ENCODE measurements at regions not wholly inside any gene's neighbourhood (a gene's known extent, or its start where the extent isn't known, plus 50 kb on each side); places are given as distances from the start of the nearest gene placed in this dataset.

DNA sequence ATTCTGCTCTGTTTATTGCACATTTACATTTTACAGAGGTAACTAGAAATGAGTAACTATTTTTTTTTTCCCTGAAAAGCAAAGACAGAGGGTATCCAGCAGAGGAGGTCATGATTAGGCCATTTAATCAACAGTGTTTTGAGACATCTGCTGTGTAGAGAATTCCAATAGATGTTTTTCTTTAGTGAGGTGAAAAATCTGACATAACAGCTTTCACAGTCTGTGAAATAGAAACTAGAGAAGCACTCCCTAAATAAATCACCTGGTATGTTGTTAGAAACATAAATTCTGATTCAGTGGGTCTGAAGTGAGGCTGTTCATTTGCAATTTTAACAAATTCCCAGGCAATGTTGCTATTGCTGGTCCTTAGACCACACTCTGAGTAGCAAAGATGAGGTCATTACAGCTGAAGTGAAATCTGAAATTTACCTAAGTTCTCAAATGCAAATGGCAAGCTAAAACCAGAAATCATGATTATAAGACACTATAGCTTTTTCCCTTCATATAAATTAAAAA, 329.2 kb upstream of the LRRC3B start:
- no peaks in the 10 kb centered on the region for H3K79me2 ChIP-seq (ENCODE audit: insufficient read depth)
- H3K4me1 ChIP-seq (ENCODE audit: control insufficient read depth in 1 of 2, insufficient read depth in 2 of 2, low read depth in 1 of 2, low read length in 1 of 2): no peaks in the 10 kb centered on the region
- CTCF ChIA-PET: no interaction called here
- TF ChIP-seq MEF2A (IDR thresholded peaks at IDR 0.05; ENCODE audit: borderline replicate concordance, low read depth): no peak
- TF ChIP-seq TAF1 (IDR thresholded peaks at IDR 0.05; ENCODE audit: borderline replicate concordance, low read depth, low read length): no peak
- no peak for TF ChIP-seq GATA2 (CRISPR knock-in tag; IDR thresholded peaks at IDR 0.05)
- no peak for TF ChIP-seq ELF1 (IDR thresholded peaks at IDR 0.05)
- no peak for TF ChIP-seq GABPA (IDR thresholded peaks at IDR 0.05; ENCODE audit: low read depth)
- no peak for TF ChIP-seq NRF1 (IDR thresholded peaks at IDR 0.05; ENCODE audit: low read depth, low read length)
- TF ChIP-seq, protein P1, sequence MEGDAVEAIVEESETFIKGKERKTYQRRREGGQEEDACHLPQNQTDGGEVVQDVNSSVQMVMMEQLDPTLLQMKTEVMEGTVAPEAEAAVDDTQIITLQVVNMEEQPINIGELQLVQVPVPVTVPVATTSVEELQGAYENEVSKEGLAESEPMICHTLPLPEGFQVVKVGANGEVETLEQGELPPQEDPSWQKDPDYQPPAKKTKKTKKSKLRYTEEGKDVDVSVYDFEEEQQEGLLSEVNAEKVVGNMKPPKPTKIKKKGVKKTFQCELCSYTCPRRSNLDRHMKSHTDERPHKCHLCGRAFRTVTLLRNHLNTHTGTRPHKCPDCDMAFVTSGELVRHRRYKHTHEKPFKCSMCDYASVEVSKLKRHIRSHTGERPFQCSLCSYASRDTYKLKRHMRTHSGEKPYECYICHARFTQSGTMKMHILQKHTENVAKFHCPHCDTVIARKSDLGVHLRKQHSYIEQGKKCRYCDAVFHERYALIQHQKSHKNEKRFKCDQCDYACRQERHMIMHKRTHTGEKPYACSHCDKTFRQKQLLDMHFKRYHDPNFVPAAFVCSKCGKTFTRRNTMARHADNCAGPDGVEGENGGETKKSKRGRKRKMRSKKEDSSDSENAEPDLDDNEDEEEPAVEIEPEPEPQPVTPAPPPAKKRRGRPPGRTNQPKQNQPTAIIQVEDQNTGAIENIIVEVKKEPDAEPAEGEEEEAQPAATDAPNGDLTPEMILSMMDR (IDR thresholded peaks at IDR 0.05): no peak
- TF ChIP-seq, protein P2, sequence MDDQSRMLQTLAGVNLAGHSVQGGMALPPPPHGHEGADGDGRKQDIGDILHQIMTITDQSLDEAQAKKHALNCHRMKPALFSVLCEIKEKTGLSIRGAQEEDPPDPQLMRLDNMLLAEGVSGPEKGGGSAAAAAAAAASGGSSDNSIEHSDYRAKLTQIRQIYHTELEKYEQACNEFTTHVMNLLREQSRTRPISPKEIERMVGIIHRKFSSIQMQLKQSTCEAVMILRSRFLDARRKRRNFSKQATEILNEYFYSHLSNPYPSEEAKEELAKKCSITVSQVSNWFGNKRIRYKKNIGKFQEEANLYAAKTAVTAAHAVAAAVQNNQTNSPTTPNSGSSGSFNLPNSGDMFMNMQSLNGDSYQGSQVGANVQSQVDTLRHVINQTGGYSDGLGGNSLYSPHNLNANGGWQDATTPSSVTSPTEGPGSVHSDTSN (IDR thresholded peaks at IDR 0.05): no peak
- TF ChIP-seq RCOR1 (IDR thresholded peaks at IDR 0.05; ENCODE audit: low read length): no peak
- no peak for TF ChIP-seq FOXM1 (IDR thresholded peaks at IDR 0.05; ENCODE audit: low read depth)
- TF ChIP-seq, protein P3, sequence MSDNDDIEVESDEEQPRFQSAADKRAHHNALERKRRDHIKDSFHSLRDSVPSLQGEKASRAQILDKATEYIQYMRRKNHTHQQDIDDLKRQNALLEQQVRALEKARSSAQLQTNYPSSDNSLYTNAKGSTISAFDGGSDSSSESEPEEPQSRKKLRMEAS (IDR thresholded peaks at IDR 0.05; ENCODE audit: low read depth): no peak
- TF ChIP-seq CHD2 (IDR thresholded peaks at IDR 0.05; ENCODE audit: low read length, partially characterized antibody): no peak
- no peak for TF ChIP-seq JUND (IDR thresholded peaks at IDR 0.05)
- TF ChIP-seq, protein P4, sequence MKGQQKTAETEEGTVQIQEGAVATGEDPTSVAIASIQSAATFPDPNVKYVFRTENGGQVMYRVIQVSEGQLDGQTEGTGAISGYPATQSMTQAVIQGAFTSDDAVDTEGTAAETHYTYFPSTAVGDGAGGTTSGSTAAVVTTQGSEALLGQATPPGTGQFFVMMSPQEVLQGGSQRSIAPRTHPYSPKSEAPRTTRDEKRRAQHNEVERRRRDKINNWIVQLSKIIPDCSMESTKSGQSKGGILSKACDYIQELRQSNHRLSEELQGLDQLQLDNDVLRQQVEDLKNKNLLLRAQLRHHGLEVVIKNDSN (IDR thresholded peaks at IDR 0.05; ENCODE audit: borderline replicate concordance, low read depth): no peak
- no peak for TF ChIP-seq FOXJ3 (CRISPR knock-in tag; IDR thresholded peaks at IDR 0.05)
- no peaks in the 10 kb centered on the region for H3K36me3 ChIP-seq (replicated peaks in 1 of 2; ENCODE audit: control insufficient read depth in 1 of 2, insufficient read depth in 2 of 2, low read length in 1 of 2)
- no peak overlapping the region for H3K4me3 ChIP-seq (ENCODE audit: low read depth in 2 of 2, low read length in 1 of 2)
- H3K9ac ChIP-seq: no peak overlapping the region
- no peak overlapping the region for H3K4me2 ChIP-seq
- peaks cover 4% of the 10 kb centered on the region; the same call in 1 of the 2 replicates for H3K9me3 ChIP-seq
- no peaks in the 10 kb centered on the region for H3K27me3 ChIP-seq (ENCODE audit: insufficient read depth)
- H2AFZ ChIP-seq (ENCODE audit: low read depth): no peak overlapping the region
- DNase-seq: no peak
- H3K27ac ChIP-seq (ENCODE audit: low read depth in 2 of 2, low read length in 1 of 2): no peak overlapping the region
- POLR2A ChIA-PET: no interaction called here
- H3F3A ChIP-seq (replicated peaks; ENCODE audit: insufficient read depth): no peaks in the 10 kb centered on the region
- no peaks in the 10 kb centered on the region for H3K9me2 ChIP-seq
- no peaks in the 10 kb centered on the region for H4K20me1 ChIP-seq (ENCODE audit: insufficient read depth)

DNA sequence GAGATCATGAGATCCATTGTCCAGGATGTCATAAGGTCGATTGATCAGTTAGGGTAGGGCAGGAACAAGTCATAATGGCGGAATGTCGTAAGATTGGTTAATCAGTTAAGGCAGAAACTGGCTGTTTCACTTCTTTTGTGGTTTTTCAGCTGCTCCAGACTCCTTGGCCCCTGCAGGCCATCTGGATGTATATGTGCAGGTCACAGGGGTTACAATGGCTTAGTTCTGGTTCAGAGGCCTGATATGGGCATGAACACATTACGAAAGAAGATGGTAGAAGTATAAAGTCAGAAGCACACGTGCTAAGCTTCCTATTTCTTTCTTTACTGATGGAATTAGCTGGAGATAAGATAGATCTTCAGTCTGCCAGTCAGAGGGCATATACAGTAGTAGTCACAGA, 315.4 kb upstream of the LRRC3B start:
- 11% methylated on average over 5 of the region's 5 CpGs for WGBS (ENCODE audit: low lambda C conversion rate)
- no peaks in the 10 kb centered on the region for H4K20me1 ChIP-seq (ENCODE audit: insufficient read depth)
- no peaks in the 10 kb centered on the region; the same call in 1 of the 2 replicates for H3K9me3 ChIP-seq
- no peaks in the 10 kb centered on the region for H3K36me3 ChIP-seq (replicated peaks in 1 of 2; ENCODE audit: control insufficient read depth in 1 of 2, insufficient read depth in 2 of 2, low read length in 1 of 2)
- no peak overlapping the region for H3K9ac ChIP-seq
- no peaks in the 10 kb centered on the region for H3K4me1 ChIP-seq (ENCODE audit: control insufficient read depth in 1 of 2, insufficient read depth in 2 of 2, low read depth in 1 of 2, low read length in 1 of 2)
- no peaks in the 10 kb centered on the region for H3K9me2 ChIP-seq
- H3K27me3 ChIP-seq (ENCODE audit: insufficient read depth): no peaks in the 10 kb centered on the region
- no peak overlapping the region for H3K27ac ChIP-seq (ENCODE audit: low read depth in 2 of 2, low read length in 1 of 2)
- H3K4me3 ChIP-seq (ENCODE audit: low read depth in 2 of 2, low read length in 1 of 2): no peak overlapping the region
- H2AFZ ChIP-seq (ENCODE audit: low read depth): no peak overlapping the region
- ChIA-PET POLR2A (no interaction called here), CTCF (no interaction called here)
- no peak overlapping the region for H3K4me2 ChIP-seq
- no peaks in the 10 kb centered on the region for H3F3A ChIP-seq (replicated peaks; ENCODE audit: insufficient read depth)
- no peaks in the 10 kb centered on the region for H3K79me2 ChIP-seq (ENCODE audit: insufficient read depth)
- no peak for DNase-seq
- no peak for TF ChIP-seq RXRA (IDR thresholded peaks at IDR 0.05; ENCODE audit: borderline replicate concordance, low read depth)
- TF ChIP-seq, protein P5, sequence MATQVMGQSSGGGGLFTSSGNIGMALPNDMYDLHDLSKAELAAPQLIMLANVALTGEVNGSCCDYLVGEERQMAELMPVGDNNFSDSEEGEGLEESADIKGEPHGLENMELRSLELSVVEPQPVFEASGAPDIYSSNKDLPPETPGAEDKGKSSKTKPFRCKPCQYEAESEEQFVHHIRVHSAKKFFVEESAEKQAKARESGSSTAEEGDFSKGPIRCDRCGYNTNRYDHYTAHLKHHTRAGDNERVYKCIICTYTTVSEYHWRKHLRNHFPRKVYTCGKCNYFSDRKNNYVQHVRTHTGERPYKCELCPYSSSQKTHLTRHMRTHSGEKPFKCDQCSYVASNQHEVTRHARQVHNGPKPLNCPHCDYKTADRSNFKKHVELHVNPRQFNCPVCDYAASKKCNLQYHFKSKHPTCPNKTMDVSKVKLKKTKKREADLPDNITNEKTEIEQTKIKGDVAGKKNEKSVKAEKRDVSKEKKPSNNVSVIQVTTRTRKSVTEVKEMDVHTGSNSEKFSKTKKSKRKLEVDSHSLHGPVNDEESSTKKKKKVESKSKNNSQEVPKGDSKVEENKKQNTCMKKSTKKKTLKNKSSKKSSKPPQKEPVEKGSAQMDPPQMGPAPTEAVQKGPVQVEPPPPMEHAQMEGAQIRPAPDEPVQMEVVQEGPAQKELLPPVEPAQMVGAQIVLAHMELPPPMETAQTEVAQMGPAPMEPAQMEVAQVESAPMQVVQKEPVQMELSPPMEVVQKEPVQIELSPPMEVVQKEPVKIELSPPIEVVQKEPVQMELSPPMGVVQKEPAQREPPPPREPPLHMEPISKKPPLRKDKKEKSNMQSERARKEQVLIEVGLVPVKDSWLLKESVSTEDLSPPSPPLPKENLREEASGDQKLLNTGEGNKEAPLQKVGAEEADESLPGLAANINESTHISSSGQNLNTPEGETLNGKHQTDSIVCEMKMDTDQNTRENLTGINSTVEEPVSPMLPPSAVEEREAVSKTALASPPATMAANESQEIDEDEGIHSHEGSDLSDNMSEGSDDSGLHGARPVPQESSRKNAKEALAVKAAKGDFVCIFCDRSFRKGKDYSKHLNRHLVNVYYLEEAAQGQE (IDR thresholded peaks at IDR 0.05; ENCODE audit: low read depth, low read length): no peak
- no peak for TF ChIP-seq SMC3 (IDR thresholded peaks at IDR 0.05; ENCODE audit: low read depth, low read length)
- TF ChIP-seq, protein P6, sequence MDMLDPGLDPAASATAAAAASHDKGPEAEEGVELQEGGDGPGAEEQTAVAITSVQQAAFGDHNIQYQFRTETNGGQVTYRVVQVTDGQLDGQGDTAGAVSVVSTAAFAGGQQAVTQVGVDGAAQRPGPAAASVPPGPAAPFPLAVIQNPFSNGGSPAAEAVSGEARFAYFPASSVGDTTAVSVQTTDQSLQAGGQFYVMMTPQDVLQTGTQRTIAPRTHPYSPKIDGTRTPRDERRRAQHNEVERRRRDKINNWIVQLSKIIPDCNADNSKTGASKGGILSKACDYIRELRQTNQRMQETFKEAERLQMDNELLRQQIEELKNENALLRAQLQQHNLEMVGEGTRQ (IDR thresholded peaks at IDR 0.05; ENCODE audit: borderline replicate concordance, low read depth, low read length): no peak
- no peak for TF ChIP-seq FOXM1 (IDR thresholded peaks at IDR 0.05; ENCODE audit: low read depth)
- no peak for TF ChIP-seq YY1 (IDR thresholded peaks at IDR 0.05; ENCODE audit: low read depth)
- no peak for TF ChIP-seq TAF1 (IDR thresholded peaks at IDR 0.05; ENCODE audit: borderline replicate concordance, low read depth, low read length)
- no peak for TF ChIP-seq CHD2 (IDR thresholded peaks at IDR 0.05; ENCODE audit: low read length, partially characterized antibody)
- no peak for TF ChIP-seq SIN3A (IDR thresholded peaks at IDR 0.05; ENCODE audit: borderline replicate concordance, low read depth, low read length)
- TF ChIP-seq ELF1 (IDR thresholded peaks at IDR 0.05): no peak
- TF ChIP-seq NFIC (IDR thresholded peaks at IDR 0.05; ENCODE audit: borderline replicate concordance): no peak

Measured in SK-N-SH (cell line).